Mammary epithelial cell (primary cell): ENCODE measurements at regions not wholly inside any gene's neighbourhood (a gene's known extent, or its start where the extent isn't known, plus 50 kb on each side); places are given as distances from the start of the nearest gene placed in this dataset.

Source experiments
- EZH2 ChIP-seq: IDR thresholded peaks from 2 replicates; pipeline ENCODE4 v1.6.1; 2012; ENCODE audit warnings: low read length, inconsistent platforms, borderline replicate concordance
- TF ChIP-seq, protein P1 (sequence below), 2 donors: IDR thresholded peaks in 1 of 2; conservative IDR thresholded peaks in 1 of 2; 2 replicates each; pipeline ENCODE4 v1.5.1; 2011 to 2012; ENCODE audit warnings: inconsistent platforms in 2 of 2, low read length in 2 of 2, mild to moderate bottlenecking in 2 of 2, control low read depth in 1 of 2, low read depth in 1 of 2; ENCODE audit not compliant: insufficient read depth in 1 of 2; ENCODE audit errors: extremely low read depth in 1 of 2

- TF ChIP-seq, protein P1, sequence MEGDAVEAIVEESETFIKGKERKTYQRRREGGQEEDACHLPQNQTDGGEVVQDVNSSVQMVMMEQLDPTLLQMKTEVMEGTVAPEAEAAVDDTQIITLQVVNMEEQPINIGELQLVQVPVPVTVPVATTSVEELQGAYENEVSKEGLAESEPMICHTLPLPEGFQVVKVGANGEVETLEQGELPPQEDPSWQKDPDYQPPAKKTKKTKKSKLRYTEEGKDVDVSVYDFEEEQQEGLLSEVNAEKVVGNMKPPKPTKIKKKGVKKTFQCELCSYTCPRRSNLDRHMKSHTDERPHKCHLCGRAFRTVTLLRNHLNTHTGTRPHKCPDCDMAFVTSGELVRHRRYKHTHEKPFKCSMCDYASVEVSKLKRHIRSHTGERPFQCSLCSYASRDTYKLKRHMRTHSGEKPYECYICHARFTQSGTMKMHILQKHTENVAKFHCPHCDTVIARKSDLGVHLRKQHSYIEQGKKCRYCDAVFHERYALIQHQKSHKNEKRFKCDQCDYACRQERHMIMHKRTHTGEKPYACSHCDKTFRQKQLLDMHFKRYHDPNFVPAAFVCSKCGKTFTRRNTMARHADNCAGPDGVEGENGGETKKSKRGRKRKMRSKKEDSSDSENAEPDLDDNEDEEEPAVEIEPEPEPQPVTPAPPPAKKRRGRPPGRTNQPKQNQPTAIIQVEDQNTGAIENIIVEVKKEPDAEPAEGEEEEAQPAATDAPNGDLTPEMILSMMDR (conservative IDR thresholded peaks at IDR 0.05 in 1 of 2, IDR thresholded peaks at IDR 0.05 in 1 of 2; ENCODE audit: extremely low read depth in 1 of 2, insufficient read depth in 1 of 2, low read depth in 1 of 2, low read length in 2 of 2), result no peak
- no peak for TF ChIP-seq EZH2
These were observed 100.8 kb upstream of the WASF3 start for GRCh38 chr13:26456650-26457049.
